ENCODE measurements at regions not wholly inside any gene's neighbourhood (a gene's known extent, or its start where the extent isn't known, plus 50 kb on each side); places are given as distances from the start of the nearest gene placed in this dataset.
A peak's percentile ranks its signal among the peaks of the same experiment; 100 is the strongest.

GRCh38 chr11:122023614-122024250, 92.3 kb downstream of the BLID start:
- H3K4me3 Mint-ChIP-seq: no peak overlapping the region
- H3K27ac Mint-ChIP-seq (ENCODE audit: unreplicated experiment): no peak overlapping the region
- no peaks in the 10 kb centered on the region for H3K27me3 Mint-ChIP-seq (ENCODE audit: low read depth)
- H3K36me3 Mint-ChIP-seq (ENCODE audit: low read depth): no peaks in the 10 kb centered on the region
- H3K9me3 Mint-ChIP-seq: no peaks in the 10 kb centered on the region
- peaks cover 4% of the 10 kb centered on the region for H3K4me1 Mint-ChIP-seq
- no peak for DNase-seq (ENCODE audit: low read depth, low spot score)
- no peak for TF ChIP-seq CTCF (conservative IDR thresholded peaks at IDR 0.05)

GRCh38 chr11:122022646-122023045, 93.4 kb downstream of the BLID start:
- H3K9me3 Mint-ChIP-seq: no peaks in the 10 kb centered on the region
- no peak overlapping the region for H3K4me3 Mint-ChIP-seq
- DNase-seq (ENCODE audit: low read depth, low spot score): no peak
- no peak overlapping the region for H3K27ac Mint-ChIP-seq (ENCODE audit: unreplicated experiment)
- H3K36me3 Mint-ChIP-seq (ENCODE audit: low read depth): no peaks in the 10 kb centered on the region
- TF ChIP-seq CTCF (conservative IDR thresholded peaks at IDR 0.05): no peak
- H3K4me1 Mint-ChIP-seq: peaks cover 4% of the 10 kb centered on the region
- H3K27me3 Mint-ChIP-seq (ENCODE audit: low read depth): no peaks in the 10 kb centered on the region

GRCh38 chr11:122020902-122021301, 95.1 kb downstream of the BLID start:
- Mint-ChIP-seq H3K27me3 (ENCODE audit: low read depth) (no peaks in the 10 kb centered on the region), H3K27ac (ENCODE audit: unreplicated experiment) (no peak overlapping the region), H3K9me3 (peaks cover under 1% of the 10 kb centered on the region), H3K36me3 (ENCODE audit: low read depth) (no peaks in the 10 kb centered on the region), H3K4me3 (no peak overlapping the region), H3K4me1 (peaks cover 4% of the 10 kb centered on the region)
- no peak for DNase-seq (ENCODE audit: low read depth, low spot score)
- TF ChIP-seq CTCF (conservative IDR thresholded peaks at IDR 0.05): peak; percentile 60

GRCh38 chr11:122019908-122020694, 95.9 kb downstream of the BLID start:
- TF ChIP-seq CTCF (conservative IDR thresholded peaks at IDR 0.05): no peak
- no peak overlapping the region for H3K27ac Mint-ChIP-seq (ENCODE audit: unreplicated experiment)
- H3K4me1 Mint-ChIP-seq: peaks cover 4% of the 10 kb centered on the region
- H3K4me3 Mint-ChIP-seq: no peak overlapping the region
- no peak for DNase-seq (ENCODE audit: low read depth, low spot score)
- no peaks in the 10 kb centered on the region for H3K27me3 Mint-ChIP-seq (ENCODE audit: low read depth)
- no peaks in the 10 kb centered on the region for H3K36me3 Mint-ChIP-seq (ENCODE audit: low read depth)
- peaks cover 4% of the 10 kb centered on the region for H3K9me3 Mint-ChIP-seq

- Mint-ChIP-seq H3K4me3 (no peak overlapping the region), H3K27ac (ENCODE audit: unreplicated experiment) (peak overlapping the region; percentile 55), H3K9me3 (no peaks in the 10 kb centered on the region), H3K4me1 (peaks cover 4% of the 10 kb centered on the region), H3K36me3 (ENCODE audit: low read depth) (no peaks in the 10 kb centered on the region), H3K27me3 (ENCODE audit: low read depth) (no peaks in the 10 kb centered on the region)
- DNase-seq (ENCODE audit: low read depth, low spot score): no peak
- TF ChIP-seq CTCF (conservative IDR thresholded peaks at IDR 0.05): no peak
These were observed 108.4 kb downstream of the BLID start for GRCh38 chr11:122007601-122008071.
